ENCODE measurements at regions not wholly inside any gene's neighbourhood (a gene's known extent, or its start where the extent isn't known, plus 50 kb on each side); places are given as distances from the start of the nearest gene placed in this dataset.

DNA sequence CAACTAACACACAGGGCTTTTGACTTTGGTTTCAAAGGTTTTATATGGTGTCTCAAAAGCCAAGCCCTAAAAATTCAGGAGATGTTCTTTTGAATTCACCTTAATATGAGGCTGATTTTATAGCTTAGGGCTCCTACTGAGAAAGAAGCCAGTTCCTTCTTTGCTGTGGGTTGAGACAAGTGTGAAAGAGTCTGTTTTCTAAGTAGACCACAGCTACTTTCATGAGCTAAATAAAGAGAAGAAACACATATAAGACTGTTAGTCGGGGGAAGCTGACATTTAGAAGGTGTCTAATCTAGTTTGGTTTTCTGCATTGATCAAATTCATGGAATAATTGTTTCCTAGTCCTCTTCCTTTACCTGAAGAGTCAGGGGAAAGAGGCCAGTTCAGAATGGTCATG is 332.1 kb upstream of the CELF2 start:
- TF ChIP-seq ZNF274 (IDR thresholded peaks at IDR 0.05; ENCODE audit: low read depth, low read length) (no peak), YY1 (IDR thresholded peaks at IDR 0.05; ENCODE audit: insufficient read depth, insufficient read length) (no peak), SUZ12 (IDR thresholded peaks at IDR 0.05; ENCODE audit: extremely low read depth, insufficient read depth, insufficient read length) (no peak)
